ENCODE measurements at regions not wholly inside any gene's neighbourhood (a gene's known extent, or its start where the extent isn't known, plus 50 kb on each side); places are given as distances from the start of the nearest gene placed in this dataset.

- no peak for DNase-seq
Measured at GRCh38 chr13:33763021-33763420, 54.9 kb upstream of the RFC3 start.

DNA sequence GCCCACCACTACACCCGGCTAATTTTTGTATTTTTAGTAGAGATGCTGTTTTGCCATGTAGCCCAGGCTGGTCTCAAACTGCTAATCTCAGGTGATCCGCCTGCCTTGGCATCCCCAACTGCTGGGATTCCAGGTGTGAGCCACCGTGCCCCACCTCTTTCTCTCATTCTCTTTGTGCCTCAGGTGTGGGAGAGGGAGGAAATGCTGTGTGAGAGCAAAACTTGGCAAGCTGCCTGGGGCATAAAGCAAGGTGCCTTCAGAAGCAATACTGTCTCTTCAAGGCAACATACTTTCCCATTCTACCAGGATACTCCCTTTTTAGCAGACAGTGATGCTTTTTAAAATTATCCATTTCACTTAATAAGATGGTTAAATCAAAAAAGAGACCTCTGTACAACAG, 53.2 kb upstream of the RFC3 start:
- DNase-seq = peak; percentile 28

DNA sequence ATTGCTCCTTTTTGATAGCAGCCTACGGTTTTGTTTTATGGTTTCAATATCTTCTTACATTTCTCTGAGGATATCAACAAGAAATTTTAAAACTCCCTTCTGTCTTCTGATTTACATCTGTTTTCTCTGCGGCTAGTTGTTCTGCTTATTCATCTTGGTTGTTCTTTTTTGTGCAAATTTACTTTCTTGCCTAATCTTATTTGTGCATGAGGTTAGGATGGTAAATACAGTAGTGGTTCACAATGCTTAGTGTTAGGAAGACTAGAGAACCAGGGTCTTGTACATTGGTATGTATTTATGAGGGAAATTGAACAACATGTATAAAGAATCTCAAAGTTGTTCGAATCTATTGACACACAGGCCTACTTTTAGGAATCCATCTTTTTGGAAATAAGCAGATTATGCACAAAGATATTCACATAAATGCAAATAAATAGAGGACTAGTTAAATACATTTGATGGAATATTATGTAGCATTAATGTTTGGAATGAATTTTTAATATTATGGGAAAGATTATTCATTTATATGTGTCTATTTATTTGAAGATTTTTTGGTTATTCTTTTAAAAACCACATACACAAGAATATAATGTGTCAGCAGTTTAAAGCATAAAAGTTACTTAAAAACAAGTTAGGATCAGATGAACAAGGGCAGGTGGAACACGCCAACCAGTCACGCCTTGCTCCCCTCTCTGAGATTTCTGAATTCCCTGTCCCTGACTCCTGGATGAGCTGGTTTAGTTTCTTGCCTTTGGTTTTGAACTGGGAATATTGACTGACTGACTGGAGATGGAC, 51.4 kb upstream of the RFC3 start:
- no peak for DNase-seq

DNA sequence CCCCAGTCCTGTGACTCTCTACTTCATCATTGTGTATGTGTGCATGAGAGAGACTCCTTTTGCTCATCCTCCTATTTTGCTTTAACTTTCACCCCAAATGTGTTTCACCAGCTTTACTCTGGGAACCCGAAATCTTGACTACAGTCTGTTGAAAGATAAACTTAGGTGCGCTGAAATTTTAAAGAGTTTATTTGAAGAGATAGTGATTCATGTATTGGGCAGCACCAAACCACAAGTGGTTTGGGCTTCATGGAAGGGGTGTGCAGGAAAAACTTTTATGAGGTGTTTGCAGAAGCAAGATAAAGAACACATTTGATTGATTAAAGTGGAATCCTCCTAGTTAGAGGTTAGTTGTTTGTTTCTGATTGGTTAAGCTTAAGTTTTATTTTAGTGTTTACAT, 50.8 kb upstream of the RFC3 start:
- no peak for DNase-seq

Data from NCI-H2171 treated with DMSO at 0.1 percent for 48 hours (cell line).